Fibroblast of lung (primary cell): ENCODE measurements at regions not wholly inside any gene's neighbourhood (a gene's known extent, or its start where the extent isn't known, plus 50 kb on each side); places are given as distances from the start of the nearest gene placed in this dataset.

Source experiments
- DNase-seq, 2 donors: peaks; one replicate each; pipeline versions ENCODE4 v3.0.0 to v3.0.0-alpha.2; 2010; ENCODE audit warnings: low read depth in 2 of 2
- H2AFZ ChIP-seq: 2 replicates; pipeline ENCODE4 v1.5.1; 2012; ENCODE audit warnings: low read length, control low read depth, inconsistent platforms
- H3K27ac ChIP-seq: 2 replicates; pipeline ENCODE4 v1.5.1; 2011; ENCODE audit warnings: low read length, control low read depth; ENCODE audit not compliant: insufficient read depth
- H3K27me3 ChIP-seq: 2 replicates; pipeline ENCODE4 v1.5.1; 2011; ENCODE audit warnings: mild to moderate bottlenecking, low read length; ENCODE audit not compliant: control insufficient read depth, insufficient read depth
- H3K36me3 ChIP-seq: 2 replicates; pipeline ENCODE4 v1.5.1; 2011; ENCODE audit warnings: low read length; ENCODE audit not compliant: control insufficient read depth, insufficient read depth
- H3K4me1 ChIP-seq: 2 replicates; pipeline ENCODE4 v1.5.1; 2011; ENCODE audit warnings: low read length; ENCODE audit not compliant: control insufficient read depth, insufficient read depth; ENCODE audit errors: extremely low read depth
- H3K4me2 ChIP-seq: 2 replicates; pipeline ENCODE4 v1.5.1; 2011; ENCODE audit warnings: low read length, control low read depth; ENCODE audit not compliant: insufficient read depth; ENCODE audit errors: extremely low read depth
- H3K4me3 ChIP-seq, 4 experiments: fragments of 200-600 bp in 1 of 4; sonication (generic) in 1 of 4; replicated peaks in 1 of 4; 2 replicates each; pipeline ENCODE4 v1.5.1; 2011 to 2016; ENCODE audit warnings: low read length in 4 of 4, low read depth in 3 of 4, mild to moderate bottlenecking in 3 of 4, control low read depth in 2 of 4, inconsistent platforms in 1 of 4, mixed read lengths in 1 of 4; ENCODE audit not compliant: insufficient read depth in 1 of 4; ENCODE audit errors: control extremely low read depth in 1 of 4
- H3K79me2 ChIP-seq: 2 replicates; pipeline ENCODE4 v1.5.1; 2012; ENCODE audit warnings: mild to moderate bottlenecking, low read length, inconsistent platforms; ENCODE audit not compliant: control insufficient read depth, insufficient read depth
- H3K9ac ChIP-seq: 2 replicates; pipeline ENCODE4 v1.5.1; 2011; ENCODE audit warnings: mild to moderate bottlenecking, low read length, control low read depth; ENCODE audit not compliant: insufficient read depth
- H3K9me3 ChIP-seq: 2 replicates; pipeline ENCODE4 v1.5.1; 2012; ENCODE audit warnings: low read depth, low read length; ENCODE audit not compliant: control insufficient read depth, insufficient read depth
- H4K20me1 ChIP-seq: 2 replicates; pipeline ENCODE4 v1.5.1; 2011; ENCODE audit warnings: low read length; ENCODE audit not compliant: control insufficient read depth, insufficient read depth; ENCODE audit errors: extremely low read depth
- CTCF ChIP-seq, 2 donors: IDR thresholded peaks in 1 of 2; conservative IDR thresholded peaks in 1 of 2; 1 replicate in 1 of 2; 2 replicates in 1 of 2; pipeline ENCODE4 v1.5.1; 2011 to 2012; ENCODE audit warnings: low read length in 2 of 2, control low read depth in 1 of 2, inconsistent platforms in 1 of 2, low read depth in 1 of 2, mild to moderate bottlenecking in 1 of 2
- EZH2 ChIP-seq: IDR thresholded peaks from 2 replicates; pipeline ENCODE4 v1.5.1; 2012; ENCODE audit warnings: low read length, control low read depth, mild to moderate bottlenecking; ENCODE audit errors: missing control alignments

GRCh38 chr15:94141802-94142201, 89.6 kb upstream of the MCTP2 start:
- no peaks in the 10 kb centered on the region for H3K27me3 ChIP-seq
- H3K27ac ChIP-seq, result no peak overlapping the region
- H4K20me1 ChIP-seq, result no peaks in the 10 kb centered on the region
- no peak overlapping the region for H3K4me2 ChIP-seq
- no peak overlapping the region for H2AFZ ChIP-seq
- TF ChIP-seq EZH2 (no peak), CTCF (conservative IDR thresholded peaks at IDR 0.05 in 1 of 2, IDR thresholded peaks at IDR 0.05 in 1 of 2; ENCODE audit: low read depth in 1 of 2, low read length in 2 of 2) (no peak)
- no peaks in the 10 kb centered on the region for H3K36me3 ChIP-seq
- H3K4me1 ChIP-seq, result no peaks in the 10 kb centered on the region
- no peak for DNase-seq
- H3K9me3 ChIP-seq, result no peaks in the 10 kb centered on the region
- H3K79me2 ChIP-seq, result no peaks in the 10 kb centered on the region
- no peak overlapping the region for H3K9ac ChIP-seq
- H3K4me3 ChIP-seq, result no peak overlapping the region

GRCh38 chr15:94135486-94136147, 95.7 kb upstream of the MCTP2 start:
- no peaks in the 10 kb centered on the region for H4K20me1 ChIP-seq
- H3K4me3 ChIP-seq, result no peak overlapping the region
- H3K79me2 ChIP-seq, result no peaks in the 10 kb centered on the region
- no peak for DNase-seq
- no peaks in the 10 kb centered on the region for H3K9me3 ChIP-seq
- no peak overlapping the region for H2AFZ ChIP-seq
- H3K27ac ChIP-seq, result no peak overlapping the region
- H3K4me1 ChIP-seq, result no peaks in the 10 kb centered on the region
- H3K9ac ChIP-seq, result no peak overlapping the region
- H3K4me2 ChIP-seq, result no peak overlapping the region
- TF ChIP-seq CTCF (conservative IDR thresholded peaks at IDR 0.05 in 1 of 2, IDR thresholded peaks at IDR 0.05 in 1 of 2; ENCODE audit: low read depth in 1 of 2, low read length in 2 of 2), result no peak
- no peak for TF ChIP-seq EZH2
- no peaks in the 10 kb centered on the region for H3K27me3 ChIP-seq
- H3K36me3 ChIP-seq, result no peaks in the 10 kb centered on the region

- DNase-seq, result no peak
- Histone ChIP-seq H3K4me1 (no peaks in the 10 kb centered on the region), H3K4me2 (no peak overlapping the region), H3K36me3 (no peaks in the 10 kb centered on the region), H3K27me3 (no peaks in the 10 kb centered on the region), H4K20me1 (no peaks in the 10 kb centered on the region), H3K9ac (no peak overlapping the region), H3K27ac (no peak overlapping the region), H3K4me3 (no peak overlapping the region), H3K79me2 (no peaks in the 10 kb centered on the region), H3K9me3 (no peaks in the 10 kb centered on the region), H2AFZ (no peak overlapping the region)
- TF ChIP-seq CTCF (conservative IDR thresholded peaks at IDR 0.05 in 1 of 2, IDR thresholded peaks at IDR 0.05 in 1 of 2; ENCODE audit: low read depth in 1 of 2, low read length in 2 of 2) (no peak), EZH2 (no peak)
Observed at GRCh38 chr15:94131875-94132274, 99.5 kb upstream of the MCTP2 start.
